NCI-H524 treated with DMSO at 0.1 percent for 48 hours (cell line): ENCODE measurements at regions not wholly inside any gene's neighbourhood (a gene's known extent, or its start where the extent isn't known, plus 50 kb on each side); places are given as distances from the start of the nearest gene placed in this dataset.
"Not testable (repeated sequence)": the region's sequence is repeated elsewhere in the genome, so short reads cannot be mapped to it uniquely, and the experiment has no call there.

Experiments
- DNase-seq: peaks from one replicate; lab custom pipeline; 2025; lab: John Stamatoyannopoulos, UW

GRCh38 chr5:143955141-143955540 is 143.2 kb downstream of the HMHB1 start:
- DNase-seq, result no peak

GRCh38 chr5:143957455-143957854 is 145.5 kb downstream of the HMHB1 start:
- DNase-seq, result no peak

- DNase-seq, result no peak
These were observed 150.2 kb downstream of the HMHB1 start for GRCh38 chr5:143962201-143962600.

GRCh38 chr5:143964919-143965318 is 153.0 kb downstream of the HMHB1 start:
- no peak for DNase-seq

- DNase-seq, result no peak
These were observed 154.3 kb downstream of the HMHB1 start for GRCh38 chr5:143966280-143966679.

- DNase-seq, result no peak
These were observed 156.3 kb downstream of the HMHB1 start for GRCh38 chr5:143968071-143968878.

GRCh38 chr5:143970159-143970558 is 158.2 kb downstream of the HMHB1 start:
- no peak for DNase-seq

GRCh38 chr5:143972068-143972467 is 160.1 kb downstream of the HMHB1 start:
- DNase-seq, result no peak

- no peak for DNase-seq
These were observed 164.1 kb downstream of the HMHB1 start for GRCh38 chr5:143976055-143976454.

- no peak for DNase-seq
These were observed 166.0 kb downstream of the HMHB1 start for GRCh38 chr5:143977891-143978461.

- no peak for DNase-seq
These were observed 167.2 kb downstream of the HMHB1 start for GRCh38 chr5:143979044-143979690.

- no peak for DNase-seq
These were observed 168.5 kb downstream of the HMHB1 start for GRCh38 chr5:143980506-143980905.

- DNase-seq, result not testable (repeated sequence)
These were observed 171.0 kb downstream of the HMHB1 start for GRCh38 chr5:143982957-143983356.

- no peak for DNase-seq
These were observed 174.0 kb downstream of the HMHB1 start for GRCh38 chr5:143985832-143986515.

GRCh38 chr5:143986516-143987212 is 174.7 kb downstream of the HMHB1 start:
- no peak for DNase-seq

GRCh38 chr5:143987264-143987663 is 175.3 kb downstream of the HMHB1 start:
- DNase-seq, result no peak

GRCh38 chr5:143987751-143988560 is 176.0 kb downstream of the HMHB1 start:
- DNase-seq, result no peak

- DNase-seq, result no peak
These were observed 178.0 kb downstream of the YIPF5 start for GRCh38 chr5:143992496-143992895.

GRCh38 chr5:144002876-144003275 is 167.6 kb downstream of the YIPF5 start:
- no peak for DNase-seq

GRCh38 chr5:144003636-144004035 is 166.8 kb downstream of the YIPF5 start:
- no peak for DNase-seq

- DNase-seq, result no peak
These were observed 166.3 kb downstream of the YIPF5 start for GRCh38 chr5:144004146-144004545.
